ENCODE measurements at regions not wholly inside any gene's neighbourhood (a gene's known extent, or its start where the extent isn't known, plus 50 kb on each side); places are given as distances from the start of the nearest gene placed in this dataset.

GRCh38 chrX:128517691-128518090, 465.5 kb upstream of the ACTRT1 start:
- H3K4me1 ChIP-seq (ENCODE audit: insufficient read depth, low read length) = no peaks in the 10 kb centered on the region
- DNase-seq (no peak), ATAC-seq (no peak)
- H3K79me2 ChIP-seq (ENCODE audit: low read length) = no peaks in the 10 kb centered on the region
- ChIA-PET POLR2A (ENCODE audit: unreplicated experiment) (no interaction called here), CTCF (no interaction called here)
- no peak overlapping the region for H3K27ac ChIP-seq (ENCODE audit: low read length)
- H3K9me3 ChIP-seq (ENCODE audit: low read length) = no peaks in the 10 kb centered on the region
- TF ChIP-seq, protein P1, sequence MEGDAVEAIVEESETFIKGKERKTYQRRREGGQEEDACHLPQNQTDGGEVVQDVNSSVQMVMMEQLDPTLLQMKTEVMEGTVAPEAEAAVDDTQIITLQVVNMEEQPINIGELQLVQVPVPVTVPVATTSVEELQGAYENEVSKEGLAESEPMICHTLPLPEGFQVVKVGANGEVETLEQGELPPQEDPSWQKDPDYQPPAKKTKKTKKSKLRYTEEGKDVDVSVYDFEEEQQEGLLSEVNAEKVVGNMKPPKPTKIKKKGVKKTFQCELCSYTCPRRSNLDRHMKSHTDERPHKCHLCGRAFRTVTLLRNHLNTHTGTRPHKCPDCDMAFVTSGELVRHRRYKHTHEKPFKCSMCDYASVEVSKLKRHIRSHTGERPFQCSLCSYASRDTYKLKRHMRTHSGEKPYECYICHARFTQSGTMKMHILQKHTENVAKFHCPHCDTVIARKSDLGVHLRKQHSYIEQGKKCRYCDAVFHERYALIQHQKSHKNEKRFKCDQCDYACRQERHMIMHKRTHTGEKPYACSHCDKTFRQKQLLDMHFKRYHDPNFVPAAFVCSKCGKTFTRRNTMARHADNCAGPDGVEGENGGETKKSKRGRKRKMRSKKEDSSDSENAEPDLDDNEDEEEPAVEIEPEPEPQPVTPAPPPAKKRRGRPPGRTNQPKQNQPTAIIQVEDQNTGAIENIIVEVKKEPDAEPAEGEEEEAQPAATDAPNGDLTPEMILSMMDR (conservative IDR thresholded peaks at IDR 0.05; ENCODE audit: low read depth, low read length) = no peak
- no peak for TF ChIP-seq EZH2phosphoT487 (IDR thresholded peaks at IDR 0.05; ENCODE audit: borderline replicate concordance, low read length)
- no peak for TF ChIP-seq EZH2 (IDR thresholded peaks at IDR 0.05; ENCODE audit: low read length, unreplicated experiment)
- no peak overlapping the region for H2AFZ ChIP-seq (ENCODE audit: low read length)
- no peaks in the 10 kb centered on the region for H3K36me3 ChIP-seq (ENCODE audit: low read depth, low read length)
- H4K20me1 ChIP-seq (ENCODE audit: low read length) = no peaks in the 10 kb centered on the region
- H3F3A ChIP-seq (ENCODE audit: low read length, unreplicated experiment) = no peaks in the 10 kb centered on the region
- H3K27me3 ChIP-seq (ENCODE audit: low read length) = no peaks in the 10 kb centered on the region
- no TSS peak for BruUV-seq (replicated peaks)
- no peak overlapping the region for H3K4me3 ChIP-seq (ENCODE audit: low read length)
- intact Hi-C loops (cut with micrococcal nuclease) = loop anchor here (1.0 to 5.0 kb wide), 3 partner anchors 265 to 411 kb away; no protein-coding TSS in a partner anchor
- no peak overlapping the region for H3K9ac ChIP-seq (ENCODE audit: low read length)
- H3K9me2 ChIP-seq (replicated peaks; ENCODE audit: low read length) = no peaks in the 10 kb centered on the region
- no peak overlapping the region for H3K4me2 ChIP-seq (ENCODE audit: low read length)

DNA sequence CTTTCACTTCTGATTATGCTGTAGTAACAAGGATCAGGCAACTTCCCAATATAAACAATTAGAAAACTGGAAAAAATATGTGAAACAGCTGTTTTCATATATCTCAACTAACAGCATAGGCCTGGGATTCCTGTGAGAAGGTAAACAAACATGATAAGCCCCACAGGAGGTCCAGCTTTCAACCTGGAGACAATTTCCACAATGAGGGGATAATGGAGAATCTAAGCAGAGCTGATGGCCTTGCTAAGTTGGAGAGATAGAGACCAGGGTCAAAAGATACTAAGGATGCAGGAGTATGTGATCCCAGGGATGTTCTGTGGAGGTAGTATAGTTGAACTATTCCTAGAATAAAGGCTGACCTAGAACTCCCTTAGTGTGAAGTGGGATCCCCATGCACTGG, 452.3 kb upstream of the ACTRT1 start:
- DNase-seq = no peak
- POLR2A ChIA-PET (ENCODE audit: unreplicated experiment) = no interaction called here

GRCh38 chrX:128464116-128464515, 411.9 kb upstream of the ACTRT1 start:
- Histone ChIP-seq H3K9ac (ENCODE audit: low read length) (no peak overlapping the region), H3K36me3 (ENCODE audit: low read depth, low read length) (no peaks in the 10 kb centered on the region), H3K4me2 (ENCODE audit: low read length) (0 out of 2 replicates have a peak overlapping the region, but pooled peaks have one; percentile 4), H3F3A (ENCODE audit: low read length, unreplicated experiment) (no peaks in the 10 kb centered on the region), H3K79me2 (ENCODE audit: low read length) (no peaks in the 10 kb centered on the region), H3K4me1 (ENCODE audit: insufficient read depth, low read length) (peaks cover 8% of the 10 kb centered on the region; the same call in 1 of the 2 replicates), H3K27me3 (ENCODE audit: low read length) (no peaks in the 10 kb centered on the region), H3K27ac (ENCODE audit: low read length) (no peak overlapping the region), H3K9me3 (ENCODE audit: low read length) (no peaks in the 10 kb centered on the region), H3K9me2 (replicated peaks; ENCODE audit: low read length) (no peaks in the 10 kb centered on the region), H3K4me3 (ENCODE audit: low read length) (no peak overlapping the region), H2AFZ (ENCODE audit: low read length) (no peak overlapping the region), H4K20me1 (ENCODE audit: low read length) (no peaks in the 10 kb centered on the region)
- ATAC-seq (peak; percentile 53), DNase-seq (peak; percentile 57)
- TF ChIP-seq EZH2phosphoT487 (IDR thresholded peaks at IDR 0.05; ENCODE audit: borderline replicate concordance, low read length) = no peak
- TF ChIP-seq, protein P1 (conservative IDR thresholded peaks at IDR 0.05; ENCODE audit: low read depth, low read length) = no peak
- no peak for TF ChIP-seq EZH2 (IDR thresholded peaks at IDR 0.05; ENCODE audit: low read length, unreplicated experiment)
- ChIA-PET POLR2A (ENCODE audit: unreplicated experiment) (no interaction called here), CTCF (no interaction called here)
- BruUV-seq (replicated peaks) = no TSS peak
- intact Hi-C loops (cut with micrococcal nuclease) = no loop called here

More for the DNA sequence above, 452.3 kb upstream of the ACTRT1 start:
- CTCF ChIA-PET = no interaction called here
- H3K9me2 ChIP-seq (replicated peaks; ENCODE audit: low read length) = no peaks in the 10 kb centered on the region
- intact Hi-C loops (cut with micrococcal nuclease) = no loop called here
- no peaks in the 10 kb centered on the region for H3K79me2 ChIP-seq (ENCODE audit: low read length)
- no peak overlapping the region for H2AFZ ChIP-seq (ENCODE audit: low read length)
- no peaks in the 10 kb centered on the region for H4K20me1 ChIP-seq (ENCODE audit: low read length)
- no peak overlapping the region for H3K4me2 ChIP-seq (ENCODE audit: low read length)
- no peaks in the 10 kb centered on the region for H3K36me3 ChIP-seq (ENCODE audit: low read depth, low read length)
- H3F3A ChIP-seq (ENCODE audit: low read length, unreplicated experiment) = no peaks in the 10 kb centered on the region
- no peaks in the 10 kb centered on the region for H3K4me1 ChIP-seq (ENCODE audit: insufficient read depth, low read length)
- no peak overlapping the region for H3K9ac ChIP-seq (ENCODE audit: low read length)
- BruUV-seq (replicated peaks) = no TSS peak
- H3K9me3 ChIP-seq (ENCODE audit: low read length) = no peaks in the 10 kb centered on the region
- no peaks in the 10 kb centered on the region for H3K27me3 ChIP-seq (ENCODE audit: low read length)
- ATAC-seq = no peak
- H3K4me3 ChIP-seq (ENCODE audit: low read length) = no peak overlapping the region
- TF ChIP-seq EZH2 (IDR thresholded peaks at IDR 0.05; ENCODE audit: low read length, unreplicated experiment) (no peak), EZH2phosphoT487 (IDR thresholded peaks at IDR 0.05; ENCODE audit: borderline replicate concordance, low read length) (no peak)
- TF ChIP-seq, protein P1 (conservative IDR thresholded peaks at IDR 0.05; ENCODE audit: low read depth, low read length) = no peak
- no peak overlapping the region for H3K27ac ChIP-seq (ENCODE audit: low read length)
